H9 (cell line): ENCODE measurements at regions not wholly inside any gene's neighbourhood (a gene's known extent, or its start where the extent isn't known, plus 50 kb on each side); places are given as distances from the start of the nearest gene placed in this dataset.
A peak's percentile ranks its signal among the peaks of the same experiment; 100 is the strongest.

Source experiments
- DNase-seq: peaks from one replicate; pipeline ENCODE4 v3.0.0-alpha.2; 2017
- H2AFZ ChIP-seq: one replicate; pipeline ENCODE4 v1.6.1; 2013; ENCODE audit warnings: mild to moderate bottlenecking, low read length, control low read depth, moderate library complexity
- H2AK5ac ChIP-seq: 2 replicates; pipeline ENCODE4 v1.6.1; 2013; ENCODE audit warnings: low read length, control low read depth, mixed read lengths; ENCODE audit not compliant: insufficient read length
- H2BK120ac ChIP-seq: one replicate; pipeline ENCODE4 v1.6.1; 2013; ENCODE audit warnings: low read depth, mild to moderate bottlenecking, low read length, control low read depth, inconsistent platforms; ENCODE audit not compliant: poor library complexity, severe bottlenecking
- H2BK12ac ChIP-seq: 2 replicates; pipeline ENCODE4 v1.6.1; 2013; ENCODE audit warnings: low read length, control low read depth, mixed read lengths, low read depth; ENCODE audit not compliant: insufficient read length
- H2BK15ac ChIP-seq: 2 replicates; pipeline ENCODE4 v1.6.1; 2013; ENCODE audit warnings: low read depth, low read length, control low read depth
- H2BK20ac ChIP-seq: one replicate; pipeline ENCODE4 v1.6.1; 2013; ENCODE audit warnings: low read depth, mild to moderate bottlenecking, low read length, control low read depth, inconsistent platforms; ENCODE audit not compliant: poor library complexity, severe bottlenecking
- H2BK5ac ChIP-seq: 2 replicates; pipeline ENCODE4 v1.6.1; 2013; ENCODE audit warnings: low read length, control low read depth, mixed read lengths; ENCODE audit not compliant: insufficient read length
- H3K14ac ChIP-seq: 2 replicates; pipeline ENCODE4 v1.6.1; 2013; ENCODE audit warnings: low read length, control low read depth; ENCODE audit not compliant: insufficient read depth
- H3K18ac ChIP-seq: 2 replicates; pipeline ENCODE4 v1.6.1; 2013; ENCODE audit warnings: low read depth, mild to moderate bottlenecking, mixed read lengths, low read length, control low read depth; ENCODE audit not compliant: insufficient read length
- H3K23ac ChIP-seq: 2 replicates; pipeline ENCODE4 v1.6.1; 2013; ENCODE audit warnings: low read length, control low read depth, mixed read lengths, low read depth; ENCODE audit not compliant: insufficient read length
- H3K23me2 ChIP-seq: 2 replicates; pipeline ENCODE4 v1.6.1; 2013; ENCODE audit warnings: low read depth, mild to moderate bottlenecking, mixed read lengths, low read length, control low read depth; ENCODE audit not compliant: insufficient read length, poor library complexity, severe bottlenecking
- H3K27ac ChIP-seq: 2 replicates; pipeline ENCODE4 v1.5.1; 2013; ENCODE audit warnings: low read length, control low read depth, mixed read lengths, low read depth; ENCODE audit not compliant: insufficient read length
- H3K27me3 ChIP-seq: 2 replicates; pipeline ENCODE4 v1.6.1; 2013; ENCODE audit warnings: low read length, control low read depth, inconsistent platforms; ENCODE audit not compliant: insufficient read depth
- H3K4ac ChIP-seq: 2 replicates; pipeline ENCODE4 v1.6.1; 2013; ENCODE audit warnings: low read depth, mild to moderate bottlenecking, control low read depth, inconsistent platforms, low read length, moderate library complexity
- H3K4me1 ChIP-seq: 2 replicates; pipeline ENCODE4 v1.6.1; 2013; ENCODE audit warnings: low read length, control low read depth, inconsistent platforms; ENCODE audit not compliant: insufficient read depth
- H3K4me2 ChIP-seq: 2 replicates; pipeline ENCODE4 v1.6.1; 2013; ENCODE audit warnings: low read length, control low read depth, mixed read lengths; ENCODE audit not compliant: insufficient read length, insufficient read depth
- H3K56ac ChIP-seq: 2 replicates; pipeline ENCODE4 v1.6.1; 2013; ENCODE audit warnings: low read depth, mild to moderate bottlenecking, mixed read lengths, low read length, control low read depth; ENCODE audit not compliant: insufficient read length
- H3K79me1 ChIP-seq: 2 replicates; pipeline ENCODE4 v1.6.1; 2013; ENCODE audit warnings: low read depth, mild to moderate bottlenecking, moderate library complexity, low read length, control low read depth, inconsistent platforms; ENCODE audit not compliant: insufficient read depth, poor library complexity, severe bottlenecking
- H3K79me2 ChIP-seq: 2 replicates; pipeline ENCODE4 v1.6.1; 2013; ENCODE audit warnings: low read length, control low read depth, inconsistent platforms; ENCODE audit not compliant: insufficient read depth
- H3K9ac ChIP-seq: 2 replicates; pipeline ENCODE4 v1.6.1; 2013; ENCODE audit warnings: low read length, control low read depth, mixed read lengths; ENCODE audit not compliant: insufficient read length; ENCODE audit errors: extremely low read depth
- H3K9me3 ChIP-seq: one replicate; pipeline ENCODE4 v1.6.1; 2013; ENCODE audit warnings: low read depth, low read length, inconsistent platforms; ENCODE audit not compliant: control insufficient read depth
- H3T11ph ChIP-seq: one replicate; pipeline ENCODE4 v1.6.1; 2013; ENCODE audit warnings: mild to moderate bottlenecking, low read length, control low read depth, inconsistent platforms
- H4K20me1 ChIP-seq: one replicate; pipeline ENCODE4 v1.6.1; 2013; ENCODE audit not compliant: control insufficient read depth, insufficient read length, insufficient read depth
- H4K5ac ChIP-seq: 2 replicates; pipeline ENCODE4 v1.6.1; 2013; ENCODE audit warnings: low read depth, mild to moderate bottlenecking, mixed read lengths, low read length, control low read depth; ENCODE audit not compliant: insufficient read length
- H4K8ac ChIP-seq: replicated peaks from 2 replicates; pipeline ENCODE4 v1.6.1; 2013; ENCODE audit warnings: low read length, control low read depth, mixed read lengths, low read depth; ENCODE audit not compliant: insufficient read length
- H4K91ac ChIP-seq: 2 replicates; pipeline ENCODE4 v1.6.1; 2013; ENCODE audit warnings: low read depth, mild to moderate bottlenecking, moderate library complexity, mixed read lengths, low read length, control low read depth; ENCODE audit not compliant: insufficient read length
- H3K27ac Mint-ChIP-seq, 3 experiments: 2 replicates in 2 of 3; 3 replicates in 1 of 3; pipeline ENCODE4 v1.8.0; 2020 to 2021; ENCODE audit warnings: mixed read lengths in 3 of 3, mild to moderate bottlenecking in 1 of 3, moderate library complexity in 1 of 3
- H3K27me3 Mint-ChIP-seq: 2 replicates; pipeline ENCODE4 v1.8.0; 2021; ENCODE audit warnings: low read depth, mild to moderate bottlenecking, moderate library complexity, mixed read lengths
- H3K36me3 Mint-ChIP-seq, 3 experiments: 2 replicates in 2 of 3; 3 replicates in 1 of 3; pipeline ENCODE4 v1.8.0; 2020 to 2021; ENCODE audit warnings: low read depth in 3 of 3, mixed read lengths in 3 of 3; ENCODE audit not compliant: insufficient read depth in 1 of 3
- H3K4me1 Mint-ChIP-seq, 2 experiments: 2 replicates each; pipeline ENCODE4 v1.8.0; 2020; ENCODE audit warnings: mixed read lengths in 2 of 2
- H3K4me3 Mint-ChIP-seq, 2 experiments: 2 replicates in 1 of 2; 3 replicates in 1 of 2; pipeline ENCODE4 v1.8.0; 2020 to 2021; ENCODE audit warnings: mild to moderate bottlenecking in 2 of 2, mixed read lengths in 2 of 2, moderate library complexity in 1 of 2
- H3K9me3 Mint-ChIP-seq, 2 experiments: 2 replicates in 1 of 2; 3 replicates in 1 of 2; pipeline ENCODE4 v1.8.0; 2020; ENCODE audit warnings: mild to moderate bottlenecking in 2 of 2, mixed read lengths in 2 of 2, moderate library complexity in 1 of 2
- CTCF ChIP-seq: fragments of 200-600 bp; sonication (generic); conservative IDR thresholded peaks from 3 replicates; pipeline ENCODE4 v1.8.0; 2021; ENCODE audit warnings: antibody characterized with exemption, mild to moderate bottlenecking
- WGBS: extraction: QIAGEN DNeasy Blood & Tissue Kit; methylation state at CpG from one replicate; pipeline ENCODE4 v1.1.7; 2013; ENCODE audit warnings: missing lambda C conversion rate, low lambda C conversion rate, mixed read lengths; ENCODE audit not compliant: insufficient read length; ENCODE audit errors: extremely low coverage; 5-methylcytosine and 5-hydroxymethylcytosine counted together

DNA sequence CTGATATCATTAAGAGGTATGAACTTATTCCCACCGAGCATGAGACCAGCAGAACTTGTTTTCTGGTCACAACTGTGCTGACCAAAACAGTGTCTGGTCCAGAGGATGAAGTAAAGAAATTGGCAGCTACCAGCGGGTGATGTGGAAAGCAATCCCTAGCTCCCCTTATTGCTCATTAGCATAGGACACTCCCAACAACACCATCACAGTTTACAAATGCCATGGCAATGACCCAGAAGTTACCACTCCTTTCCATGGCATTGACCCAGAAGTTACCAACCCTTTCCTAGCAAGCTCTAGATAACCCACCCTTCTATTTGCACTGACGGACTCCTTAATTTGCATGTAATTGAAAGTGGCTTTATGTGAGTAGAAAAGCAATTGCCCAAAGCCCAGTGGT is 1856.1 kb downstream of the OLFM4 start:
- Histone ChIP-seq H2BK120ac (no peak overlapping the region), H2BK20ac (no peak overlapping the region), H3K23me2 (no peaks in the 10 kb centered on the region), H3K9me3 (no peaks in the 10 kb centered on the region), H2AFZ (no peak overlapping the region), H3K27ac (no peak overlapping the region), H3K79me2 (no peaks in the 10 kb centered on the region), H4K5ac (no peak overlapping the region), H3K9ac (no peak overlapping the region), H3T11ph (no peak overlapping the region), H4K91ac (no peak overlapping the region), H4K8ac (peak overlapping the region; percentile 55), H3K14ac (no peak overlapping the region), H3K56ac (no peak overlapping the region), H2BK5ac (no peak overlapping the region), H3K4me2 (peak overlapping the region; percentile 12), H3K79me1 (no peaks in the 10 kb centered on the region), H3K27me3 (no peaks in the 10 kb centered on the region), H3K18ac (no peak overlapping the region), H3K4me1 (0 out of 2 replicates have a peak, but pooled peaks cover 2% of the 10 kb centered on the region), H3K4ac (no peak overlapping the region), H3K23ac (no peak overlapping the region), H4K20me1 (no peaks in the 10 kb centered on the region), H2BK12ac (no peak overlapping the region), H2BK15ac (no peak overlapping the region), H2AK5ac (no peak overlapping the region)
- peaks cover 8% of the 10 kb centered on the region in 2 experiments for H3K4me1 Mint-ChIP-seq
- H3K4me3 Mint-ChIP-seq = no peak overlapping the region
- peaks cover 1% of the 10 kb centered on the region for H3K27me3 Mint-ChIP-seq
- no CpG with 5 or more reads among the region's 3 CpGs for WGBS
- no peak overlapping the region for H3K27ac Mint-ChIP-seq
- peaks cover 3% of the 10 kb centered on the region in 2 experiments; a peak in 2 of 5 replicates for H3K9me3 Mint-ChIP-seq
- no peak for DNase-seq
- no peak for TF ChIP-seq CTCF
- peaks cover 0 to 3% (median 0%) of the 10 kb centered on the region in 3 experiments; a peak in 2 of 7 replicates for H3K36me3 Mint-ChIP-seq
